Loucy (cell line): ENCODE measurements at regions not wholly inside any gene's neighbourhood (a gene's known extent, or its start where the extent isn't known, plus 50 kb on each side); places are given as distances from the start of the nearest gene placed in this dataset.

Experiments
- H2AFZ ChIP-seq: fragments of 200-600 bp; sonication (generic); 2 replicates; pipeline ENCODE4 v1.6.0; 2016; ENCODE audit warnings: antibody characterized with exemption, mild to moderate bottlenecking, low read length, moderate library complexity
- H3F3A ChIP-seq: fragments of 200-600 bp; 2 replicates; pipeline ENCODE4 v1.6.0; 2016; ENCODE audit warnings: antibody characterized with exemption, low read depth, mild to moderate bottlenecking
- H3K27me3 ChIP-seq: fragments of 200-600 bp; sonication (generic); 2 replicates; pipeline ENCODE4 v1.6.1; 2014; ENCODE audit warnings: low read length, mild to moderate bottlenecking; ENCODE audit not compliant: insufficient read depth, poor library complexity, severe bottlenecking
- H3K36me3 ChIP-seq: fragments of 200-600 bp; sonication (generic); 2 replicates; pipeline ENCODE4 v1.6.1; 2016; ENCODE audit warnings: low read length; ENCODE audit not compliant: insufficient read depth
- H3K4me1 ChIP-seq: fragments of 200-600 bp; sonication (generic); 2 replicates; pipeline ENCODE4 v1.5.1; 2014; ENCODE audit warnings: low read length, mild to moderate bottlenecking; ENCODE audit not compliant: insufficient read depth, poor library complexity, severe bottlenecking
- H3K4me2 ChIP-seq: fragments of 200-600 bp; sonication (generic); 2 replicates; pipeline ENCODE4 v1.6.0; 2014; ENCODE audit warnings: antibody characterized with exemption, low read length, low read depth, mild to moderate bottlenecking; ENCODE audit not compliant: poor library complexity, severe bottlenecking
- H3K4me3 ChIP-seq: fragments of 200-600 bp; sonication (generic); 2 replicates; pipeline ENCODE4 v1.5.1; 2014; ENCODE audit warnings: low read length, mild to moderate bottlenecking, mixed read lengths; ENCODE audit not compliant: poor library complexity, severe bottlenecking
- H3K79me2 ChIP-seq: fragments of 200-600 bp; sonication (generic); 2 replicates; pipeline ENCODE4 v1.6.1; 2014; ENCODE audit warnings: low read length; ENCODE audit not compliant: insufficient read depth
- H3K9ac ChIP-seq: fragments of 200-600 bp; sonication (generic); 2 replicates; pipeline ENCODE4 v1.6.0; 2014; ENCODE audit warnings: mild to moderate bottlenecking, low read depth, low read length, moderate library complexity; ENCODE audit not compliant: poor library complexity, severe bottlenecking
- H3K9me2 ChIP-seq: fragments of 200-600 bp; sonication (generic); replicated peaks from 2 replicates; pipeline ENCODE4 v1.6.1; 2016; ENCODE audit warnings: low read depth, low read length, mixed read lengths
- H3K9me3 ChIP-seq: fragments of 200-600 bp; sonication (generic); 2 replicates; pipeline ENCODE4 v1.6.1; 2014; ENCODE audit warnings: mild to moderate bottlenecking, antibody characterized with exemption, low read length, low read depth; ENCODE audit not compliant: insufficient read depth
- H4K20me1 ChIP-seq: fragments of 200-600 bp; sonication (generic); 2 replicates; pipeline ENCODE4 v1.6.0; 2014; ENCODE audit warnings: antibody characterized with exemption, low read length, mild to moderate bottlenecking; ENCODE audit not compliant: insufficient read depth, poor library complexity, severe bottlenecking
- EZH2phosphoT487 ChIP-seq: fragments of 200-600 bp; IDR thresholded peaks from 2 replicates; pipeline ENCODE4 v1.6.1; 2018; ENCODE audit warnings: antibody characterized with exemption, mild to moderate bottlenecking, moderate library complexity, borderline replicate concordance
- TF ChIP-seq, protein P1 (sequence below): fragments of 200-600 bp; sonication (generic); conservative IDR thresholded peaks from 2 replicates; pipeline ENCODE4 v1.5.1; 2014; ENCODE audit warnings: mild to moderate bottlenecking, antibody characterized with exemption, low read length

DNA sequence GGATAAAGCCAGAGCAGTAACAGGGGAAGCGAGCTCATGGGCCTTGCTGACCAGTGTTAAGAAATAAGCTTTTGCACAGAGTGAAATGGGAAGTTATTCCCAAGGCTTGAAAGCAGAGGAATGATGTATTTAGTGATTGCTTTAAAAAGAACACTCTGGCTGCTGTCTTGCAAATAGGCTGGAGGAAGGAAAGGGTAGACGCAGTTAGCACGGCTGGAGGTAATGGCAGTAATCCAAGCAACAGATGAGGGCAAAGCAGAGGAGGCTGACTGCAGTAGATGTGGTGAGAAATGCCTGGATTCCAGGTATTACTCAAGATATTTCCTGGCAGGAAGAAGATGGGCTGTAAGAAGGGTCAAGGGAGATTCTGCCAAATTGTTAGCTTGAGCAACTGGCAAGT, 1342.3 kb upstream of the AGA start:
- H3K9me3 ChIP-seq = no peaks in the 10 kb centered on the region
- no peaks in the 10 kb centered on the region for H3K27me3 ChIP-seq
- TF ChIP-seq, protein P1, sequence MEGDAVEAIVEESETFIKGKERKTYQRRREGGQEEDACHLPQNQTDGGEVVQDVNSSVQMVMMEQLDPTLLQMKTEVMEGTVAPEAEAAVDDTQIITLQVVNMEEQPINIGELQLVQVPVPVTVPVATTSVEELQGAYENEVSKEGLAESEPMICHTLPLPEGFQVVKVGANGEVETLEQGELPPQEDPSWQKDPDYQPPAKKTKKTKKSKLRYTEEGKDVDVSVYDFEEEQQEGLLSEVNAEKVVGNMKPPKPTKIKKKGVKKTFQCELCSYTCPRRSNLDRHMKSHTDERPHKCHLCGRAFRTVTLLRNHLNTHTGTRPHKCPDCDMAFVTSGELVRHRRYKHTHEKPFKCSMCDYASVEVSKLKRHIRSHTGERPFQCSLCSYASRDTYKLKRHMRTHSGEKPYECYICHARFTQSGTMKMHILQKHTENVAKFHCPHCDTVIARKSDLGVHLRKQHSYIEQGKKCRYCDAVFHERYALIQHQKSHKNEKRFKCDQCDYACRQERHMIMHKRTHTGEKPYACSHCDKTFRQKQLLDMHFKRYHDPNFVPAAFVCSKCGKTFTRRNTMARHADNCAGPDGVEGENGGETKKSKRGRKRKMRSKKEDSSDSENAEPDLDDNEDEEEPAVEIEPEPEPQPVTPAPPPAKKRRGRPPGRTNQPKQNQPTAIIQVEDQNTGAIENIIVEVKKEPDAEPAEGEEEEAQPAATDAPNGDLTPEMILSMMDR = no peak
- no peak for TF ChIP-seq EZH2phosphoT487
- no peak overlapping the region for H2AFZ ChIP-seq
- H3K4me3 ChIP-seq = no peak overlapping the region
- no peaks in the 10 kb centered on the region for H4K20me1 ChIP-seq
- no peaks in the 10 kb centered on the region for H3K9me2 ChIP-seq
- no peaks in the 10 kb centered on the region for H3F3A ChIP-seq
- no peak overlapping the region for H3K4me2 ChIP-seq
- no peak overlapping the region for H3K9ac ChIP-seq
- H3K4me1 ChIP-seq = no peaks in the 10 kb centered on the region
- H3K79me2 ChIP-seq = no peaks in the 10 kb centered on the region
- H3K36me3 ChIP-seq = no peaks in the 10 kb centered on the region

DNA sequence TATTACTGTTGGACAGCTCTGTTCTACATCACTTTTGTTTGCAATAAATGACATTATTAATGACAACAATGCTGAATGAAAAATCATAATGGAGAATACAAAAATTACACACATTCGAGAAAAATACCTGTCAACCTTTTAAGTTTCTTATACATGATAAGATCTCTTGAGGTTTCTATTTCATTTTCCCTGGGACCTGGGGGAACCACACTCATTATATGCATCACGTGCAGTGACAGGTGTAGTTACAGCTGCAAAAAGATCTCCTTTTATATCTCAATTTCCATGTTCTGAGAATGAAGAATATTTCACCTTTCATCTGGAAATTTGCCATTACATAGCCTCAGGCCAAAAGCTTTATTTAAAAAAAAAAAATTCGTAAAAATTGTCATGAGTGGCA, 1347.0 kb upstream of the AGA start:
- TF ChIP-seq, protein P1 = no peak
- TF ChIP-seq EZH2phosphoT487 = no peak
- no peaks in the 10 kb centered on the region for H4K20me1 ChIP-seq
- no peak overlapping the region for H3K4me2 ChIP-seq
- no peaks in the 10 kb centered on the region for H3K36me3 ChIP-seq
- H2AFZ ChIP-seq = no peak overlapping the region
- no peaks in the 10 kb centered on the region for H3K27me3 ChIP-seq
- no peaks in the 10 kb centered on the region for H3K9me3 ChIP-seq
- H3K4me3 ChIP-seq = no peak overlapping the region
- no peak overlapping the region for H3K9ac ChIP-seq
- H3K79me2 ChIP-seq = no peaks in the 10 kb centered on the region
- no peaks in the 10 kb centered on the region for H3F3A ChIP-seq
- H3K4me1 ChIP-seq = no peaks in the 10 kb centered on the region
- H3K9me2 ChIP-seq = no peaks in the 10 kb centered on the region

DNA sequence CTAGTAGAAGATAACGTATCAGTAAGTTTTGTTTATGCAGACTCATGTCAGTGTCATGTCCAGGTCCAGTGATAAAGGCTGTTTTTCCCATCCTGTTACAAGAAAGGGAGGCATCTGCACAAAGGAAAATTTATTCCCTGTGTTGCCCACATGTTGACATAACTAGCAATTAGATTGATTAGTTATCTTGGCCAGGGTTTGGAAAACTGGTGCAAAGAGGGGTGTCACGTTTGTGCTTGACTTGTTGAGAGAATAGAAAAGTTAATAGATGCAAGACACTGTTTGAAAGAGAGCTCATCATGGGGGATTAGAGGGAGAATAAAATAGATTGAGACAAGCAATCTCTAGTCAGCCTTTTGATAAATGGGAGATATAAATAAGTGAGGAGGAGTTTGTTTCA, 1357.0 kb upstream of the AGA start:
- no peak overlapping the region for H2AFZ ChIP-seq
- H3K79me2 ChIP-seq = no peaks in the 10 kb centered on the region
- H3K27me3 ChIP-seq = no peaks in the 10 kb centered on the region
- H3K9ac ChIP-seq = no peak overlapping the region
- no peak for TF ChIP-seq EZH2phosphoT487
- TF ChIP-seq, protein P1 = no peak
- H3K9me2 ChIP-seq = no peaks in the 10 kb centered on the region
- no peaks in the 10 kb centered on the region for H4K20me1 ChIP-seq
- H3F3A ChIP-seq = no peaks in the 10 kb centered on the region
- no peaks in the 10 kb centered on the region for H3K9me3 ChIP-seq
- H3K36me3 ChIP-seq = no peaks in the 10 kb centered on the region
- H3K4me3 ChIP-seq = no peak overlapping the region
- no peaks in the 10 kb centered on the region for H3K4me1 ChIP-seq
- no peak overlapping the region for H3K4me2 ChIP-seq
